K562 (cell line): ENCODE measurements at regions not wholly inside any gene's neighbourhood (a gene's known extent, or its start where the extent isn't known, plus 50 kb on each side); places are given as distances from the start of the nearest gene placed in this dataset.

Source experiments
- ATAC-seq: fragments of 200-7000 bp; cut with Tn5 transposase; 3 replicates; pipeline ENCODE4 v1.9.1; 2020; ENCODE audit warnings: moderate library complexity
- BruUV-seq: library from RNA; stranded (reverse); fragments of 400-500 nt; replicated peaks from 2 replicates; lab custom pipeline; 2021; lab: Mats Ljungman, UMichigan
- CTCF ChIA-PET: fragments of 300-600 bp; formaldehyde crosslinking; extraction: SDS; loops from one replicate; lab custom pipeline; 2021; ENCODE audit warnings: low intra/inter-chr PET ratio; lab: Yijun Ruan, JAX
- POLR2A ChIA-PET: fragments of 300-600, 350-650 bp; sonication (Branson Sonifier 250); formaldehyde crosslinking; extraction: SDS; loops from one replicate; lab custom pipeline; 2021; ENCODE audit warnings: antibody characterized with exemption, inconsistent platforms; lab: Yijun Ruan, JAX
- DNase-seq, 4 experiments: peaks; one replicate each; pipeline versions ENCODE4 v3.0.0 to v3.0.0-alpha.2; 2011 to 2018; ENCODE audit warnings: low spot score in 3 of 4, mixed read lengths in 3 of 4; ENCODE audit errors: extremely low read depth in 1 of 4
- FAIRE-seq: peaks from 2 replicates; lab custom pipeline; 2011; peaks lifted over from hg19 to GRCh38; lab: Jason Lieb, UNC
- H2AFZ ChIP-seq: 2 replicates; pipeline ENCODE4 v1.6.0; 2011; ENCODE audit warnings: low read depth, low read length, control low read depth, inconsistent platforms
- H3K27ac ChIP-seq: fragments of 200-600 bp; 3 replicates; pipeline ENCODE4 v1.8.0; 2011; ENCODE audit warnings: low read depth, mild to moderate bottlenecking, control low read depth, inconsistent platforms, low read length, moderate library complexity, mixed read lengths; ENCODE audit errors: extremely low read depth
- H3K27me3 ChIP-seq, 2 experiments: fragments of 300-600 bp in 1 of 2; 2 replicates in 1 of 2; 3 replicates in 1 of 2; pipeline versions ENCODE4 v1.6.0 to v1.8.0; 2011; ENCODE audit warnings: inconsistent platforms in 2 of 2, low read length in 2 of 2, mild to moderate bottlenecking in 1 of 2, mixed read lengths in 1 of 2, moderate library complexity in 1 of 2; ENCODE audit not compliant: control insufficient read depth in 2 of 2, insufficient read depth in 2 of 2
- H3K36me3 ChIP-seq: fragments of 300-600 bp; 3 replicates; pipeline ENCODE4 v1.8.0; 2011; ENCODE audit warnings: mild to moderate bottlenecking, low read length, inconsistent platforms; ENCODE audit not compliant: control insufficient read depth, insufficient read depth
- H3K4me1 ChIP-seq, 2 experiments: fragments of 200-600 bp in 1 of 2; replicated peaks in 1 of 2; 2 replicates in 1 of 2; 3 replicates in 1 of 2; pipeline versions ENCODE4 v1.5.1 to v1.8.0; 2011; ENCODE audit warnings: inconsistent platforms in 2 of 2, low read length in 2 of 2, mild to moderate bottlenecking in 1 of 2, mixed read lengths in 1 of 2, moderate library complexity in 1 of 2; ENCODE audit not compliant: control insufficient read depth in 2 of 2, insufficient read depth in 2 of 2
- H3K4me2 ChIP-seq: 2 replicates; pipeline ENCODE4 v1.6.1; 2011; ENCODE audit warnings: low read length, control low read depth, inconsistent platforms, mixed read lengths; ENCODE audit not compliant: insufficient read depth
- H3K4me3 ChIP-seq: fragments of 200-600 bp; sonication (generic), shearing (Covaris generic); 2 replicates; pipeline ENCODE4 v1.5.1; 2016; ENCODE audit warnings: control low read depth, inconsistent platforms
- H3K79me2 ChIP-seq: fragments of 200-600 bp; 3 replicates; pipeline ENCODE4 v1.8.0; 2011; ENCODE audit warnings: low read length, inconsistent platforms; ENCODE audit not compliant: control insufficient read depth, insufficient read depth
- H3K9ac ChIP-seq, 2 experiments: 2 replicates each; pipeline versions ENCODE4 v1.6.0 to v1.6.1; 2011; ENCODE audit warnings: low read depth in 2 of 2, low read length in 2 of 2, control low read depth in 1 of 2, inconsistent platforms in 1 of 2, mild to moderate bottlenecking in 1 of 2, mixed read lengths in 1 of 2; ENCODE audit not compliant: insufficient read depth in 1 of 2
- H3K9me1 ChIP-seq: one replicate; pipeline ENCODE4 v1.6.0; 2011; ENCODE audit warnings: inconsistent platforms, mild to moderate bottlenecking, low read length, moderate library complexity; ENCODE audit not compliant: control insufficient read depth, insufficient read depth
- H3K9me3 ChIP-seq: replicated peaks from 2 replicates; pipeline ENCODE4 v1.5.1; 2011; ENCODE audit warnings: low read depth, low read length, inconsistent platforms; ENCODE audit not compliant: control insufficient read depth, insufficient read depth
- H4K20me1 ChIP-seq: replicated peaks from 2 replicates; pipeline ENCODE4 v1.6.1; 2011; ENCODE audit warnings: low read length, inconsistent platforms, mixed read lengths; ENCODE audit not compliant: control insufficient read depth, insufficient read depth
- KAT8 ChIP-seq: fragments of 450-650 bp; IDR thresholded peaks from 2 replicates; pipeline ENCODE4 v1.6.1; 2016; ENCODE audit warnings: low read depth, mild to moderate bottlenecking
- NFIC ChIP-seq: fragments of 450-650 bp; IDR thresholded peaks from 2 replicates; pipeline ENCODE4 v1.6.1; 2017; ENCODE audit warnings: mild to moderate bottlenecking, inconsistent platforms
- NFIX ChIP-seq: fragments of 250-450 bp; sonication (Bioruptor Pico); IDR thresholded peaks from 2 replicates; pipeline ENCODE4 v1.4.0; 2020; ENCODE audit warnings: low read depth, mild to moderate bottlenecking, moderate library complexity
- SMAD1 ChIP-seq: fragments of 150-350 bp; IDR thresholded peaks from 2 replicates; pipeline ENCODE4 v1.6.1; 2014; ENCODE audit warnings: low read length, low read depth; ENCODE audit not compliant: partially characterized antibody
- ZFP36 ChIP-seq: fragments of 150-350 bp; IDR thresholded peaks from 2 replicates; pipeline ENCODE4 v1.6.1; 2018; ENCODE audit warnings: low read length, low read depth; ENCODE audit not compliant: partially characterized antibody
- ZNF282 ChIP-seq: sonication (generic); formaldehyde crosslinking; IDR thresholded peaks from 2 replicates; pipeline ENCODE4 v1.8.1; 2023; ENCODE audit warnings: missing genetic modification reagents
- WGBS: fragments of 100-300 bp; shearing (Covaris generic); methylation state at CpG from one replicate; pipeline ENCODE4 v1.1.6; 2016; ENCODE audit warnings: low coverage, mixed read lengths; ENCODE audit not compliant: insufficient coverage; ENCODE audit errors: missing lambda C conversion rate; 5-methylcytosine and 5-hydroxymethylcytosine counted together
- in situ Hi-C: fragments of 300-500 bp; cut with MboI; formaldehyde crosslinking; loops from 4 replicates; pipeline ENCODE4 v1.15.0; 2018; ENCODE audit warnings: inconsistent platforms, mixed read lengths
- intact Hi-C: fragments of 100-400 bp; cut with micrococcal nuclease; formaldehyde crosslinking; loops from 2 replicates; pipeline ENCODE4 v1.14.2; 2022
- TF ChIP-seq, protein P1 (sequence below): fragments of 450-650 bp; IDR thresholded peaks from 2 replicates; pipeline ENCODE4 v1.6.1; 2016; ENCODE audit warnings: borderline replicate concordance
- TF ChIP-seq, protein P2 (sequence below): fragments of 450-650 bp; IDR thresholded peaks from 2 replicates; pipeline ENCODE4 v1.7.1; 2018; ENCODE audit warnings: mild to moderate bottlenecking, low read depth; ENCODE audit not compliant: partially characterized antibody

DNA sequence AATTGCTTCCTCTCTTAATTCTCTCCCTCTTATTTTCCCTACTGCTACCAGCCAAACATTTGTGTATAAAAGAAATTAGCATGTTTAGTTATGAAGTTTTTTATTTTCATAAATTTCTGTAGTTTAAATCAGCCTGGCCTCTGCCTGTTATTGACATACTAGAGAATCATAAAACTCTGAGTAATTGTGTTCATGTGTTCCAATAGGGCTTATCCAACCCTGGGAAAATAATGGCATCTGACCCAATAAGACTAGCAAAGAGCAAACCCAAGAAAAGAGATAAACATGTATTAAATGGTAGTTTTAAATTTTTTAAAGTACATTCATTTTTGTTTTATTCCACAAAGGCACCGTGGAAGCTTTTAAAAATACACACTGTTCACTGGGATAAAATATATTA is 404.3 kb downstream of the HLX start:
- no peaks in the 10 kb centered on the region for H3K9me3 ChIP-seq
- CTCF ChIA-PET, result no interaction called here
- POLR2A ChIA-PET, result no interaction called here
- H3K27me3 ChIP-seq, result no peaks in the 10 kb centered on the region
- H3K27ac ChIP-seq, result no peak overlapping the region
- BruUV-seq, result no TSS peak
- H3K9me1 ChIP-seq, result no peaks in the 10 kb centered on the region
- TF ChIP-seq, protein P1, sequence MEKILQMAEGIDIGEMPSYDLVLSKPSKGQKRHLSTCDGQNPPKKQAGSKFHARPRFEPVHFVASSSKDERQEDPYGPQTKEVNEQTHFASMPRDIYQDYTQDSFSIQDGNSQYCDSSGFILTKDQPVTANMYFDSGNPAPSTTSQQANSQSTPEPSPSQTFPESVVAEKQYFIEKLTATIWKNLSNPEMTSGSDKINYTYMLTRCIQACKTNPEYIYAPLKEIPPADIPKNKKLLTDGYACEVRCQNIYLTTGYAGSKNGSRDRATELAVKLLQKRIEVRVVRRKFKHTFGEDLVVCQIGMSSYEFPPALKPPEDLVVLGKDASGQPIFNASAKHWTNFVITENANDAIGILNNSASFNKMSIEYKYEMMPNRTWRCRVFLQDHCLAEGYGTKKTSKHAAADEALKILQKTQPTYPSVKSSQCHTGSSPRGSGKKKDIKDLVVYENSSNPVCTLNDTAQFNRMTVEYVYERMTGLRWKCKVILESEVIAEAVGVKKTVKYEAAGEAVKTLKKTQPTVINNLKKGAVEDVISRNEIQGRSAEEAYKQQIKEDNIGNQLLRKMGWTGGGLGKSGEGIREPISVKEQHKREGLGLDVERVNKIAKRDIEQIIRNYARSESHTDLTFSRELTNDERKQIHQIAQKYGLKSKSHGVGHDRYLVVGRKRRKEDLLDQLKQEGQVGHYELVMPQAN, result no peak
- no peak for TF ChIP-seq ZFP36
- TF ChIP-seq KAT8, result no peak
- no peak for TF ChIP-seq ZNF282
- no peak overlapping the region for H3K4me3 ChIP-seq
- H3K4me2 ChIP-seq, result no peak overlapping the region
- intact Hi-C loops, result no loop called here
- H3K9ac ChIP-seq, result no peak overlapping the region
- no peaks in the 10 kb centered on the region for H3K36me3 ChIP-seq
- 5% methylated on average over 1 of the region's 1 CpG for WGBS
- H3K79me2 ChIP-seq, result no peaks in the 10 kb centered on the region
- H4K20me1 ChIP-seq, result no peaks in the 10 kb centered on the region
- in situ Hi-C loops, result no loop called here
- no peaks in the 10 kb centered on the region for H3K4me1 ChIP-seq
- no peak overlapping the region for H2AFZ ChIP-seq
- DNase-seq (no peak), ATAC-seq (no peak), FAIRE-seq (no peak)

DNA sequence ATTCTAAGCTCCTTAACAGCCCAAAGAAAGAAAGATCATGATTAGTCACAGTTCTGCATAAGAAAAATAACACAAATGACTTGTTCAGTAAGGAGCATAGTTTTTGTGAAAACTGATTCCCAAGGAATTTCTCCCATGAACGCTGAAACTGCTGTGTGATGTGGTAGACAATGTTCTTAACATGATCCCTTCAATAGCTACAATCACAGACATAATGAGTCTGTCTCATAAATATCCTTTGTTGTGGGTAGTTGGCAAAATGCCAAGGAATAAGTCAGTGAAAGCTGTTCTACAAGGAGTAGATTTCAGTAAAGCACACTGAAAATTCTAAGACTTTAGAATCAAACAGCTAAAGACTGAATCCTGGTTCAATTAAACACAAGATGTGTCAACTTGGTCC is 404.8 kb downstream of the HLX start:
- H3K4me2 ChIP-seq, result no peak overlapping the region
- no peaks in the 10 kb centered on the region for H3K9me1 ChIP-seq
- WGBS, result 0% methylated on average over 1 of the region's 1 CpG
- no peak for ATAC-seq
- H3K27ac ChIP-seq, result no peak overlapping the region
- TF ChIP-seq, protein P2, sequence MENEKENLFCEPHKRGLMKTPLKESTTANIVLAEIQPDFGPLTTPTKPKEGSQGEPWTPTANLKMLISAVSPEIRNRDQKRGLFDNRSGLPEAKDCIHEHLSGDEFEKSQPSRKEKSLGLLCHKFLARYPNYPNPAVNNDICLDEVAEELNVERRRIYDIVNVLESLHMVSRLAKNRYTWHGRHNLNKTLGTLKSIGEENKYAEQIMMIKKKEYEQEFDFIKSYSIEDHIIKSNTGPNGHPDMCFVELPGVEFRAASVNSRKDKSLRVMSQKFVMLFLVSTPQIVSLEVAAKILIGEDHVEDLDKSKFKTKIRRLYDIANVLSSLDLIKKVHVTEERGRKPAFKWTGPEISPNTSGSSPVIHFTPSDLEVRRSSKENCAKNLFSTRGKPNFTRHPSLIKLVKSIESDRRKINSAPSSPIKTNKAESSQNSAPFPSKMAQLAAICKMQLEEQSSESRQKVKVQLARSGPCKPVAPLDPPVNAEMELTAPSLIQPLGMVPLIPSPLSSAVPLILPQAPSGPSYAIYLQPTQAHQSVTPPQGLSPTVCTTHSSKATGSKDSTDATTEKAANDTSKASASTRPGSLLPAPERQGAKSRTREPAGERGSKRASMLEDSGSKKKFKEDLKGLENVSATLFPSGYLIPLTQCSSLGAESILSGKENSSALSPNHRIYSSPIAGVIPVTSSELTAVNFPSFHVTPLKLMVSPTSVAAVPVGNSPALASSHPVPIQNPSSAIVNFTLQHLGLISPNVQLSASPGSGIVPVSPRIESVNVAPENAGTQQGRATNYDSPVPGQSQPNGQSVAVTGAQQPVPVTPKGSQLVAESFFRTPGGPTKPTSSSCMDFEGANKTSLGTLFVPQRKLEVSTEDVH, result no peak
- peak; percentile 22 for TF ChIP-seq SMAD1
- TF ChIP-seq NFIX (CRISPR knock-in tag), result peak; percentile 99
- peak; percentile 98 for TF ChIP-seq NFIC
- H3K9ac ChIP-seq, result no peak overlapping the region
- POLR2A ChIA-PET, result no interaction called here
- H4K20me1 ChIP-seq, result no peaks in the 10 kb centered on the region
- DNase-seq, result no peak
- no peaks in the 10 kb centered on the region for H3K27me3 ChIP-seq
- no peak for FAIRE-seq
- no peaks in the 10 kb centered on the region for H3K36me3 ChIP-seq
- H3K79me2 ChIP-seq, result no peaks in the 10 kb centered on the region
- no peak overlapping the region for H3K4me3 ChIP-seq
- H3K4me1 ChIP-seq, result no peaks in the 10 kb centered on the region
- in situ Hi-C loops (no loop called here), intact Hi-C loops (no loop called here)
- no peaks in the 10 kb centered on the region for H3K9me3 ChIP-seq
- H2AFZ ChIP-seq, result no peak overlapping the region
- CTCF ChIA-PET, result no interaction called here
- no TSS peak for BruUV-seq
